Small intestine (tissue), 7 donors: ENCODE measurements at regions not wholly inside any gene's neighbourhood (a gene's known extent, or its start where the extent isn't known, plus 50 kb on each side); places are given as distances from the start of the nearest gene placed in this dataset.

Experiments
- DNase-seq, 2 donors: peaks; one replicate each; pipeline versions ENCODE4 v3.0.0 to v3.0.0-alpha.2; 2013
- FAIRE-seq: peaks from 2 replicates; lab custom pipeline; 2012; peaks lifted over from hg19 to GRCh38; lab: Jason Lieb, UNC
- H3K27ac ChIP-seq, 3 donors: one replicate each; pipeline ENCODE4 v1.5.1; 2013; ENCODE audit warnings: low read length in 2 of 3, mild to moderate bottlenecking in 2 of 3, control low read depth in 1 of 3, inconsistent platforms in 1 of 3, low read depth in 1 of 3, moderate library complexity in 1 of 3
- H3K27me3 ChIP-seq, 3 donors: one replicate each; pipeline ENCODE4 v1.6.1; 2013; ENCODE audit warnings: low read length in 3 of 3, inconsistent platforms in 1 of 3; ENCODE audit not compliant: control insufficient read depth in 3 of 3, insufficient read depth in 3 of 3
- H3K36me3 ChIP-seq, 3 donors: one replicate each; pipeline ENCODE4 v1.6.1; 2013; ENCODE audit warnings: low read length in 3 of 3, inconsistent platforms in 1 of 3, low read depth in 1 of 3, mild to moderate bottlenecking in 1 of 3, moderate library complexity in 1 of 3; ENCODE audit not compliant: control insufficient read depth in 3 of 3, insufficient read depth in 2 of 3
- H3K4me1 ChIP-seq, 3 donors: one replicate each; pipeline ENCODE4 v1.6.1; 2013; ENCODE audit warnings: low read length in 2 of 3, inconsistent platforms in 1 of 3, low read depth in 1 of 3, mild to moderate bottlenecking in 1 of 3, moderate library complexity in 1 of 3; ENCODE audit not compliant: control insufficient read depth in 3 of 3, insufficient read depth in 2 of 3
- H3K4me3 ChIP-seq, 3 donors: one replicate each; pipeline ENCODE4 v1.5.1; 2013; ENCODE audit warnings: low read length in 3 of 3, control low read depth in 1 of 3, inconsistent platforms in 1 of 3, low read depth in 1 of 3, mild to moderate bottlenecking in 1 of 3, moderate library complexity in 1 of 3
- H3K9me3 ChIP-seq, 2 donors: one replicate each; pipeline ENCODE4 v1.6.1; 2013; ENCODE audit warnings: low read depth in 1 of 2, low read length in 1 of 2; ENCODE audit not compliant: control insufficient read depth in 2 of 2, insufficient read depth in 1 of 2
- WGBS, 3 donors: extraction: QIAGEN DNeasy Blood & Tissue Kit; methylation state at CpG; one replicate each; pipeline ENCODE4 v1.1.7; 2013; 5-methylcytosine and 5-hydroxymethylcytosine counted together
- donor health status: healthy with polysubstance abuse.
- donor health status: control.
- donor health status: control.
- donor health status: Bipolar disorder and iron deficiency.
- donor health status: healthy.

- H3K27me3 ChIP-seq = no peaks in the 10 kb centered on the region
- FAIRE-seq (no peak), DNase-seq (no peak)
- H3K4me3 ChIP-seq = no peak overlapping the region
- 28 to 52% (median 35%) methylated on average over 2 of the region's 2 CpGs for WGBS, 3 donors
- no peaks in the 10 kb centered on the region for H3K4me1 ChIP-seq
- no peak overlapping the region for H3K27ac ChIP-seq
- no peaks in the 10 kb centered on the region for H3K36me3 ChIP-seq
- no peaks in the 10 kb centered on the region for H3K9me3 ChIP-seq
Measured at GRCh38 chr16:66287416-66287815, 79.1 kb upstream of the CDH5 start.

GRCh38 chr16:66286527-66286926 is 80.0 kb upstream of the CDH5 start:
- H3K36me3 ChIP-seq = no peaks in the 10 kb centered on the region
- no peak for FAIRE-seq
- no peaks in the 10 kb centered on the region for H3K27me3 ChIP-seq
- H3K27ac ChIP-seq = no peak overlapping the region
- 85 to 92% (median 89%) methylated on average over 9 of the region's 9 CpGs for WGBS, 3 donors
- H3K4me1 ChIP-seq = no peaks in the 10 kb centered on the region
- no peak overlapping the region for H3K4me3 ChIP-seq
- no peak for DNase-seq
- no peaks in the 10 kb centered on the region for H3K9me3 ChIP-seq

- DNase-seq (peak in 1 of 2 donors; percentile 5), FAIRE-seq (no peak)
- Histone ChIP-seq H3K4me1 (no peaks in the 10 kb centered on the region), H3K36me3 (no peaks in the 10 kb centered on the region), H3K27me3 (peaks cover 0 to 2% (median 0%) of the 10 kb centered on the region in 3 donors), H3K4me3 (no peak overlapping the region), H3K27ac (no peak overlapping the region), H3K9me3 (peaks cover 0 to 8% of the 10 kb centered on the region in 2 donors)
- WGBS, 3 donors = 38 to 89% (median 67%) methylated on average over 1 of the region's 1 CpG
Measured at GRCh38 chr16:66278604-66279262, 87.8 kb upstream of the CDH5 start.

GRCh38 chr16:66278111-66278531 is 88.4 kb upstream of the CDH5 start:
- H3K27ac ChIP-seq = no peak overlapping the region
- peak in 1 of 2 donors; percentile 35 for DNase-seq
- no peaks in the 10 kb centered on the region for H3K36me3 ChIP-seq
- H3K4me1 ChIP-seq = no peaks in the 10 kb centered on the region
- peaks cover 0 to 2% (median 0%) of the 10 kb centered on the region in 3 donors for H3K27me3 ChIP-seq
- no peak overlapping the region for H3K4me3 ChIP-seq
- no peak for FAIRE-seq
- 12 to 60% (median 26%) methylated on average over 2 of the region's 2 CpGs for WGBS, 3 donors
- peaks cover 0 to 8% of the 10 kb centered on the region in 2 donors for H3K9me3 ChIP-seq

- Histone ChIP-seq H3K9me3 (peaks cover 0 to 8% of the 10 kb centered on the region in 2 donors), H3K27ac (no peak overlapping the region), H3K36me3 (no peaks in the 10 kb centered on the region), H3K4me3 (no peak overlapping the region), H3K27me3 (peaks cover 0 to 2% (median 2%) of the 10 kb centered on the region in 3 donors), H3K4me1 (no peaks in the 10 kb centered on the region)
- DNase-seq (no peak), FAIRE-seq (no peak)
- 58 to 89% (median 78%) methylated on average over 6 of the region's 6 CpGs for WGBS, 3 donors
Measured at GRCh38 chr16:66277311-66278070, 89.0 kb upstream of the CDH5 start.

GRCh38 chr16:66275775-66276428 is 90.6 kb upstream of the CDH5 start:
- 25 to 29% (median 29%) methylated on average over 6 of the region's 6 CpGs for WGBS, 3 donors
- FAIRE-seq (no peak), DNase-seq (peak; percentile 48 to 63)
- Histone ChIP-seq H3K36me3 (no peaks in the 10 kb centered on the region), H3K27me3 (peaks cover 0 to 10% (median 2%) of the 10 kb centered on the region in 3 donors), H3K27ac (no peak overlapping the region), H3K4me1 (no peaks in the 10 kb centered on the region), H3K4me3 (no peak overlapping the region), H3K9me3 (peaks cover 0 to 8% of the 10 kb centered on the region in 2 donors)

GRCh38 chr16:66274335-66275110 is 92.0 kb upstream of the CDH5 start:
- WGBS, 3 donors = 57 to 69% (median 58%) methylated on average over 9 of the region's 9 CpGs
- Histone ChIP-seq H3K4me1 (peaks cover 0 to 3% (median 0%) of the 10 kb centered on the region in 3 donors), H3K9me3 (peaks cover 0 to 8% of the 10 kb centered on the region in 2 donors), H3K27ac (no peak overlapping the region), H3K27me3 (peaks cover 0 to 15% (median 2%) of the 10 kb centered on the region in 3 donors), H3K4me3 (no peak overlapping the region), H3K36me3 (no peaks in the 10 kb centered on the region)
- DNase-seq (peak; percentile 27 to 29), FAIRE-seq (no peak)
